Chondrocyte (in vitro differentiated cells): ENCODE measurements at regions not wholly inside any gene's neighbourhood (a gene's known extent, or its start where the extent isn't known, plus 50 kb on each side); places are given as distances from the start of the nearest gene placed in this dataset.

Experiments
- DNase-seq: peaks from one replicate; pipeline ENCODE4 v3.0.0; 2021; ENCODE audit warnings: mixed read lengths, low spot score
- H3K27ac Mint-ChIP-seq: one replicate; pipeline ENCODE4 v1.8.0; 2021; ENCODE audit warnings: mild to moderate bottlenecking, moderate library complexity, mixed read lengths; ENCODE audit not compliant: unreplicated experiment
- H3K27me3 Mint-ChIP-seq: 2 replicates; pipeline ENCODE4 v1.8.0; 2021; ENCODE audit warnings: low read depth, mixed read lengths
- H3K36me3 Mint-ChIP-seq: 2 replicates; pipeline ENCODE4 v1.8.0; 2021; ENCODE audit warnings: low read depth, mixed read lengths
- H3K4me1 Mint-ChIP-seq: 2 replicates; pipeline ENCODE4 v1.8.0; 2021; ENCODE audit warnings: low read depth, mild to moderate bottlenecking, mixed read lengths
- H3K4me3 Mint-ChIP-seq: one replicate; pipeline ENCODE4 v1.8.0; 2021; ENCODE audit warnings: mild to moderate bottlenecking, moderate library complexity, mixed read lengths; ENCODE audit not compliant: unreplicated experiment
- H3K9me3 Mint-ChIP-seq: 2 replicates; pipeline ENCODE4 v1.8.0; 2021; ENCODE audit warnings: low read depth, mixed read lengths
- TF ChIP-seq, protein P1 (sequence below): fragments of 200-600 bp; sonication (generic); IDR thresholded peaks from 2 replicates; pipeline ENCODE4 v1.5.0; 2021; ENCODE audit warnings: antibody characterized with exemption, mild to moderate bottlenecking, moderate library complexity

GRCh38 chr7:118615681-118616080 is 391.2 kb downstream of the ANKRD7 start:
- TF ChIP-seq, protein P1, sequence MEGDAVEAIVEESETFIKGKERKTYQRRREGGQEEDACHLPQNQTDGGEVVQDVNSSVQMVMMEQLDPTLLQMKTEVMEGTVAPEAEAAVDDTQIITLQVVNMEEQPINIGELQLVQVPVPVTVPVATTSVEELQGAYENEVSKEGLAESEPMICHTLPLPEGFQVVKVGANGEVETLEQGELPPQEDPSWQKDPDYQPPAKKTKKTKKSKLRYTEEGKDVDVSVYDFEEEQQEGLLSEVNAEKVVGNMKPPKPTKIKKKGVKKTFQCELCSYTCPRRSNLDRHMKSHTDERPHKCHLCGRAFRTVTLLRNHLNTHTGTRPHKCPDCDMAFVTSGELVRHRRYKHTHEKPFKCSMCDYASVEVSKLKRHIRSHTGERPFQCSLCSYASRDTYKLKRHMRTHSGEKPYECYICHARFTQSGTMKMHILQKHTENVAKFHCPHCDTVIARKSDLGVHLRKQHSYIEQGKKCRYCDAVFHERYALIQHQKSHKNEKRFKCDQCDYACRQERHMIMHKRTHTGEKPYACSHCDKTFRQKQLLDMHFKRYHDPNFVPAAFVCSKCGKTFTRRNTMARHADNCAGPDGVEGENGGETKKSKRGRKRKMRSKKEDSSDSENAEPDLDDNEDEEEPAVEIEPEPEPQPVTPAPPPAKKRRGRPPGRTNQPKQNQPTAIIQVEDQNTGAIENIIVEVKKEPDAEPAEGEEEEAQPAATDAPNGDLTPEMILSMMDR, result no peak
- peaks cover 3% of the 10 kb centered on the region for H3K27me3 Mint-ChIP-seq
- no peak overlapping the region for H3K4me3 Mint-ChIP-seq
- DNase-seq, result no peak
- no peaks in the 10 kb centered on the region for H3K9me3 Mint-ChIP-seq
- no peaks in the 10 kb centered on the region for H3K36me3 Mint-ChIP-seq
- H3K4me1 Mint-ChIP-seq, result no peaks in the 10 kb centered on the region
- no peak overlapping the region for H3K27ac Mint-ChIP-seq

GRCh38 chr7:118621810-118622360 is 397.4 kb downstream of the ANKRD7 start:
- Mint-ChIP-seq H3K27me3 (no peaks in the 10 kb centered on the region), H3K4me3 (no peak overlapping the region)
- TF ChIP-seq, protein P1, result no peak

DNA sequence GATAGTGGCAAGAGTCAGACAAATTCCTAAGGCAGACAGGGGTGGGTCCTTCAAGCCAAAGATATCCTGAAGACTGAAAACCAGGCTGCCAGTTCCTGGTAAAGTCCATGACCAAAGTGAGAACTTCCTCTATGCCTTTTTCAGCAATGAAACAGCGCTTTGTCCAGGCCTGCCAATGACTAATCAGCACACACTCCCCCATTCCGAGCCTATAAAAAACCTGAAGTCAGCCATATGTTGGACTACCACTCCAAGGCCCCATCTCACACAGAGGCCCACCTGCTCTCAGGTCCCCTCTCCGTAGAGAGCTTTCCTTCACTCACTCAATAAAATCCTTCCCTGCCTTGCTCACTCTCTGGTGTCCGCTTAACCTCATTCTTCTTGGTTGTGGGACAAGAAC is 402.2 kb downstream of the ANKRD7 start:
- no peak overlapping the region for H3K4me3 Mint-ChIP-seq
- H3K36me3 Mint-ChIP-seq, result no peaks in the 10 kb centered on the region
- no peak for DNase-seq
- TF ChIP-seq, protein P1, result no peak
- no peaks in the 10 kb centered on the region for H3K4me1 Mint-ChIP-seq
- no peak overlapping the region for H3K27ac Mint-ChIP-seq
- no peaks in the 10 kb centered on the region for H3K27me3 Mint-ChIP-seq
- no peaks in the 10 kb centered on the region for H3K9me3 Mint-ChIP-seq

More at GRCh38 chr7:118621810-118622360, 397.4 kb downstream of the ANKRD7 start:
- Mint-ChIP-seq H3K4me1 (no peaks in the 10 kb centered on the region), H3K36me3 (no peaks in the 10 kb centered on the region), H3K9me3 (no peaks in the 10 kb centered on the region), H3K27ac (no peak overlapping the region)
- no peak for DNase-seq

- no peak overlapping the region for H3K4me3 Mint-ChIP-seq
- TF ChIP-seq, protein P1, result no peak
- H3K36me3 Mint-ChIP-seq, result no peaks in the 10 kb centered on the region
- no peak for DNase-seq
- H3K9me3 Mint-ChIP-seq, result no peaks in the 10 kb centered on the region
- no peak overlapping the region for H3K27ac Mint-ChIP-seq
- H3K4me1 Mint-ChIP-seq, result no peaks in the 10 kb centered on the region
- no peaks in the 10 kb centered on the region for H3K27me3 Mint-ChIP-seq
These were observed 403.0 kb downstream of the ANKRD7 start for GRCh38 chr7:118627467-118627866.

DNA sequence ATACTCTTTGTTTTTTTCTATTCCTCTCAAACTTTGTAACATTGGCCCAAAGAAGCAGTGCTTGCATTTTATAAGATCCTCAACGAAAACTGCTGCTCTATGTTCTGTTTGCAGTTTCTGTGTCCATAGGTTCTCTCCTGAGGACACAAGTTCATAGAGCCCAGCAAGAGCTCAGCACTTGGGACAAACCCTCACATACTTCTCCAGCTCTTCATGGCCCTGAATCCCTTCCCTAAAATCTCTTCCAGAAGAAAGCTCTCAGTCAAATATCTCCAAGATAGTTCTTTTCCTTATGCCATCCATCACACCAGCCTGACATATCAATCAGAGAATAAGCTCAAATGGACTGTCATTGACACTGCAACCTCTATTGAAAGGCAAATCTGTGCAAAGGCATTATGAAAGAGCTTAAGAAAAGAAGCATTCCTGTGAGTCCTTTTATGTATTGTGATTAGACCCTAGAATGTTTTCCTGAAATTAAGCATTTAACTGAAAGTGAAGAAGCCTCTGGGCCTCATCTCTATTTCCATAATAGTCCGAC is 405.5 kb downstream of the ANKRD7 start:
- H3K4me1 Mint-ChIP-seq, result no peaks in the 10 kb centered on the region
- peaks cover 2% of the 10 kb centered on the region for H3K27me3 Mint-ChIP-seq
- TF ChIP-seq, protein P1, result no peak
- H3K27ac Mint-ChIP-seq, result no peak overlapping the region
- H3K4me3 Mint-ChIP-seq, result no peak overlapping the region
- no peaks in the 10 kb centered on the region for H3K36me3 Mint-ChIP-seq
- DNase-seq, result no peak
- H3K9me3 Mint-ChIP-seq, result peaks cover 2% of the 10 kb centered on the region
